Erythroblast (primary cell): ENCODE measurements at regions not wholly inside any gene's neighbourhood (a gene's known extent, or its start where the extent isn't known, plus 50 kb on each side); places are given as distances from the start of the nearest gene placed in this dataset.

Source experiments
- DNase-seq, 2 experiments: peaks; one replicate each; lab custom pipeline; 2025; lab: John Stamatoyannopoulos, UW
- GATA1 ChIP-seq: IDR thresholded peaks from 2 replicates; pipeline ENCODE4 v1.6.1; 2011; ENCODE audit warnings: low read depth, mild to moderate bottlenecking, control low read depth, low read length, moderate library complexity
- POLR2A ChIP-seq: IDR thresholded peaks from 2 replicates; pipeline ENCODE4 v1.6.1; 2011; ENCODE audit warnings: mild to moderate bottlenecking, low read length

- DNase-seq: no peak
- TF ChIP-seq GATA1 (no peak), POLR2A (no peak)
Measured at GRCh38 chr22:48580481-48580970, 1247.1 kb downstream of the BRD1 start.

GRCh38 chr22:48579928-48580309 lies 1247.8 kb downstream of the BRD1 start:
- DNase-seq: no peak
- TF ChIP-seq GATA1: no peak
- TF ChIP-seq POLR2A: no peak

- no peak for TF ChIP-seq POLR2A
- no peak for TF ChIP-seq GATA1
- DNase-seq: no peak
Measured at GRCh38 chr22:48579043-48579927, 1248.4 kb downstream of the BRD1 start.

GRCh38 chr22:48578138-48579042 lies 1249.3 kb downstream of the BRD1 start:
- no peak for TF ChIP-seq GATA1
- no peak for TF ChIP-seq POLR2A
- DNase-seq: no peak

- TF ChIP-seq GATA1 (no peak), POLR2A (no peak)
- DNase-seq: no peak
Measured at GRCh38 chr22:48577691-48578090, 1250.0 kb downstream of the BRD1 start.

- DNase-seq: no peak
- no peak for TF ChIP-seq POLR2A
- no peak for TF ChIP-seq GATA1
Measured at GRCh38 chr22:48577014-48577690, 1250.5 kb downstream of the BRD1 start.

GRCh38 chr22:48576333-48577013 lies 1251.2 kb downstream of the BRD1 start:
- no peak for DNase-seq
- TF ChIP-seq GATA1 (no peak), POLR2A (no peak)

- no peak for DNase-seq
- TF ChIP-seq GATA1: no peak
- TF ChIP-seq POLR2A: no peak
Measured at GRCh38 chr22:48575618-48576332, 1251.9 kb downstream of the BRD1 start.

- peak; percentile 19 to 27 for DNase-seq
- no peak for TF ChIP-seq POLR2A
Measured at GRCh38 chr22:48574776-48575617, 1252.7 kb downstream of the BRD1 start.

GRCh38 chr22:48573766-48574165 lies 1253.9 kb downstream of the BRD1 start:
- DNase-seq: no peak
- TF ChIP-seq GATA1 (no peak), POLR2A (no peak)

- DNase-seq: no peak
- TF ChIP-seq GATA1: no peak
- no peak for TF ChIP-seq POLR2A
Measured at GRCh38 chr22:48572951-48573350, 1254.7 kb downstream of the BRD1 start.

GRCh38 chr22:48570912-48571311 lies 1256.8 kb downstream of the BRD1 start:
- no peak for DNase-seq
- TF ChIP-seq POLR2A (no peak), GATA1 (no peak)
